Stimulated activated naive B cell treated with anti-CD40 and anti-IgM and Interleukin-4, amounts not matched to agents 10 μg/mL and 1 μg/mL and 100 μg/mL, for 72 hours (primary cell): ENCODE measurements at regions not wholly inside any gene's neighbourhood (a gene's known extent, or its start where the extent isn't known, plus 50 kb on each side); places are given as distances from the start of the nearest gene placed in this dataset.

Source experiments
- ATAC-seq, 2 donors: fragments of 150-1000 bp; cut with Tn5 transposase; replicated peaks; 2 replicates each; pipeline ENCODE4 v1.10.0; 2021; ENCODE audit warnings: moderate library complexity in 1 of 2
- DNase-seq: peaks from one replicate; pipeline ENCODE4 v3.0.0; 2021
- H3K27ac Mint-ChIP-seq: one replicate; pipeline ENCODE4 v1.8.0; 2022; ENCODE audit warnings: mild to moderate bottlenecking, mixed read lengths
- H3K27me3 Mint-ChIP-seq, 2 donors: one replicate each; pipeline ENCODE4 v1.8.0; 2022; ENCODE audit warnings: mixed read lengths in 2 of 2
- H3K36me3 Mint-ChIP-seq, 2 donors: one replicate each; pipeline ENCODE4 v1.8.0; 2022; ENCODE audit warnings: mixed read lengths in 2 of 2, mild to moderate bottlenecking in 1 of 2
- H3K4me1 Mint-ChIP-seq, 2 donors: one replicate each; pipeline ENCODE4 v1.8.0; 2022; ENCODE audit warnings: mixed read lengths in 2 of 2, mild to moderate bottlenecking in 1 of 2
- H3K4me3 Mint-ChIP-seq, 2 donors: one replicate each; pipeline ENCODE4 v1.8.0; 2022; ENCODE audit warnings: mild to moderate bottlenecking in 2 of 2, mixed read lengths in 2 of 2, moderate library complexity in 1 of 2
- H3K9me3 Mint-ChIP-seq, 2 donors: one replicate each; pipeline ENCODE4 v1.8.0; 2022; ENCODE audit warnings: mixed read lengths in 2 of 2, mild to moderate bottlenecking in 1 of 2

DNA sequence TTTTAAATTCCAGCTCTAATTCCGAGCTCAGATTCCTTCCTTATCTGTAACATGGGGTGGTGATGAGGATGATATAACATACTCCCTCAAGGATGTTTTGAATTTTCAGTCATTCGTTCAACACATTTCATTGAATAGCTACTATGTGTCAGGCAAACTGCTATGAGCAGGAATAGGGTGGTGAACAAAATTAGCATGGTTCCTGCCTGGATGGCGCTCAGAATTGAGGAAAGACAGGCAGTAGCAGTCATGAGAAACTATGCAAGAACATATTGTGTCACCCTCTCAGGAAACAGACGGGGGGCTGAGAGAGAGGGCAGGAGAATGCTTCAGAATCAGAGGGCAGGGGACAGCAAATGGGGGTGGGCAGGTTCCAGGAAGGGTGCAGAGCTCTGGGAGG lies 265.2 kb downstream of the NSG2 start:
- H3K27me3 Mint-ChIP-seq: peaks cover 46 to 70% of the 10 kb centered on the region in 2 donors
- H3K4me3 Mint-ChIP-seq: peak overlapping the region in 1 of 2 donors; percentile 35
- no peak overlapping the region for H3K27ac Mint-ChIP-seq
- H3K4me1 Mint-ChIP-seq: no peaks in the 10 kb centered on the region
- H3K9me3 Mint-ChIP-seq: peaks cover 0 to 3% of the 10 kb centered on the region in 2 donors
- H3K36me3 Mint-ChIP-seq: peaks cover 0 to 5% of the 10 kb centered on the region in 2 donors
- no peak for ATAC-seq
- no peak for DNase-seq

- H3K4me3 Mint-ChIP-seq: peak overlapping the region in 1 of 2 donors; percentile 35
- no peak overlapping the region for H3K27ac Mint-ChIP-seq
- peaks cover 0 to 5% of the 10 kb centered on the region in 2 donors for H3K36me3 Mint-ChIP-seq
- peaks cover 0 to 3% of the 10 kb centered on the region in 2 donors for H3K9me3 Mint-ChIP-seq
- DNase-seq (no peak), ATAC-seq (no peak)
- H3K27me3 Mint-ChIP-seq: peaks cover 46 to 68% of the 10 kb centered on the region in 2 donors
- H3K4me1 Mint-ChIP-seq: no peaks in the 10 kb centered on the region
These were observed 265.6 kb downstream of the NSG2 start for GRCh38 chr5:174311121-174311520.

- Mint-ChIP-seq H3K4me1 (no peaks in the 10 kb centered on the region), H3K4me3 (peak overlapping the region in 1 of 2 donors; percentile 47)
These were observed 266.2 kb downstream of the NSG2 start for GRCh38 chr5:174311531-174312269.

DNA sequence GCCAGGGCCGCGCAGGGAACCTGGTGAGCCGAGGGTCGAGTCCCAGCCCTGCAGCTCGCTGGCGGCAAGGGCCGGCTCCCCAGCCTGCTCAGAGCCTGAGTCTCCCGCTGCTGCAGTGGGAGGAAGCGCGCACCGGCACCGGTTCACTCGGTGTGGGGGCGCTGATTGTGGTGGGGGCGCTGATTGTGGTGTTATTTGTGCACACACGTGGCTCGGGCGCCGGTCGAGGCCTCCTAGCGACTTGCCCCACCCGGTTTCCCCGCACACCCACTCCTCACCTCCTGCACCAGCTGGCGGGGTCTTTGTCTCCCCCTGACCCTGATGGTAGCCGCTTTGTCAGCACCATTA lies 266.7 kb downstream of the NSG2 start:
- H3K27me3 Mint-ChIP-seq: peaks cover 46 to 69% of the 10 kb centered on the region in 2 donors
- ATAC-seq: no peak
- H3K4me1 Mint-ChIP-seq: no peaks in the 10 kb centered on the region
- no peak overlapping the region for H3K4me3 Mint-ChIP-seq
- H3K9me3 Mint-ChIP-seq: peaks cover 0 to 3% of the 10 kb centered on the region in 2 donors
- DNase-seq: no peak
- H3K27ac Mint-ChIP-seq: no peak overlapping the region
- H3K36me3 Mint-ChIP-seq: peaks cover 0 to 5% of the 10 kb centered on the region in 2 donors

More at GRCh38 chr5:174311531-174312269, 266.2 kb downstream of the NSG2 start:
- Mint-ChIP-seq H3K9me3 (peaks cover 0 to 3% of the 10 kb centered on the region in 2 donors), H3K36me3 (peaks cover 0 to 5% of the 10 kb centered on the region in 2 donors), H3K27me3 (peaks cover 46 to 68% of the 10 kb centered on the region in 2 donors), H3K27ac (no peak overlapping the region)
- DNase-seq (peak; percentile 42), ATAC-seq (peak; percentile 71 to 83)

DNA sequence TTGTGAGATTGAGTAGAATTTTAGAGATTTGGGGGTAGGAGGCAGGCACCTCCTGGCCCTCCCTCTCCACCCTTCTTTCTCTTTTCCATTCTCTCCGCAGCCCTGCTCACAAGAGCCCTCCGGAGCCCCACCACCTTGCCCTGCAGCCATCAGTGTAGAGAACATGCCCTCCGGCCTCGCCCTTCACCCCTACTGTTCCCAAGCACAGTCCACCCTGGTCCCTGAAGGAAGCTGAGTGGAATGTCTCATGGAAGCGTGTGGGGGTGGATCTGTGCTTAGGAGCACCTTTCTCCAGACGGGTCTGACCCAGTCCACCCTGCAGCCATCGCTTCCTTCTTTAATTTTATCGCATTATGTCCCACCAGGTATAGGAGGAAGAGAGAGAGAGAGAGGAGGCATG lies 267.1 kb downstream of the NSG2 start:
- DNase-seq (no peak), ATAC-seq (no peak)
- no peak overlapping the region for H3K27ac Mint-ChIP-seq
- no peak overlapping the region for H3K4me3 Mint-ChIP-seq
- no peaks in the 10 kb centered on the region for H3K4me1 Mint-ChIP-seq
- H3K9me3 Mint-ChIP-seq: peaks cover 0 to 3% of the 10 kb centered on the region in 2 donors
- peaks cover 46 to 69% of the 10 kb centered on the region in 2 donors for H3K27me3 Mint-ChIP-seq
- peaks cover 0 to 5% of the 10 kb centered on the region in 2 donors for H3K36me3 Mint-ChIP-seq

DNA sequence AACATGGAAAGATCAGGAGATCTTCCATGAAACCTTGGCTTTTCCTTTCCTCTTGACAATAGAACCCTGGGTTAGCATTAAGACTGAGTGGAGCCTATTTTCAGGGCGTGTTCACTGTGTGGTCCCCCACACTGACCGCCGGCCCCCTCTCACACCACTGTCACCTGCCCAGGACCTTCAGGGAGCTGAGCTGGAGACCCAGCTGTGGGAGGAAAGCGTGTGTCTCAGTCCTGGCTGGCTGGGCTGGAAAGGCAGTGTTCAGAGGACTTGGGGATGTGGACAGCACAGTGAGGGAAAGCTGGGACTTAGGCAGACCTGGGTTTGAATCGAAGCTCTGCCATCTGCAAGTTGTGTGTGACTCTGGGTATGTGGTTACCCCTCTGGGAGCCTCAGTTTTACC lies 268.1 kb downstream of the NSG2 start:
- no peaks in the 10 kb centered on the region for H3K4me1 Mint-ChIP-seq
- DNase-seq: no peak
- peaks cover 0 to 3% of the 10 kb centered on the region in 2 donors for H3K9me3 Mint-ChIP-seq
- ATAC-seq: no peak
- H3K27me3 Mint-ChIP-seq: peaks cover 46 to 71% of the 10 kb centered on the region in 2 donors
- no peak overlapping the region for H3K4me3 Mint-ChIP-seq
- H3K27ac Mint-ChIP-seq: no peak overlapping the region
- peaks cover 0 to 5% of the 10 kb centered on the region in 2 donors for H3K36me3 Mint-ChIP-seq

- peaks cover 42 to 74% of the 10 kb centered on the region in 2 donors for H3K27me3 Mint-ChIP-seq
These were observed 268.8 kb downstream of the NSG2 start for GRCh38 chr5:174314261-174314660.

GRCh38 chr5:174315471-174315870 lies 270.0 kb downstream of the NSG2 start:
- no peak for DNase-seq
- Mint-ChIP-seq H3K4me1 (no peaks in the 10 kb centered on the region), H3K27ac (no peak overlapping the region), H3K9me3 (peaks cover 0 to 5% of the 10 kb centered on the region in 2 donors), H3K36me3 (peaks cover 0 to 5% of the 10 kb centered on the region in 2 donors), H3K4me3 (no peak overlapping the region), H3K27me3 (peaks cover 42 to 68% of the 10 kb centered on the region in 2 donors)
- no peak for ATAC-seq

More at GRCh38 chr5:174314261-174314660, 268.8 kb downstream of the NSG2 start:
- DNase-seq (no peak), ATAC-seq (no peak)
- H3K36me3 Mint-ChIP-seq: peaks cover 0 to 5% of the 10 kb centered on the region in 2 donors
- H3K27ac Mint-ChIP-seq: no peak overlapping the region
- H3K4me3 Mint-ChIP-seq: no peak overlapping the region
- H3K4me1 Mint-ChIP-seq: no peaks in the 10 kb centered on the region
- peaks cover 0 to 5% of the 10 kb centered on the region in 2 donors for H3K9me3 Mint-ChIP-seq

- Mint-ChIP-seq H3K27ac (no peak overlapping the region), H3K36me3 (peaks cover 0 to 2% of the 10 kb centered on the region in 2 donors), H3K4me1 (no peaks in the 10 kb centered on the region), H3K9me3 (peaks cover 0 to 3% of the 10 kb centered on the region in 2 donors), H3K4me3 (no peak overlapping the region), H3K27me3 (peaks cover 39 to 64% of the 10 kb centered on the region in 2 donors)
- ATAC-seq (no peak), DNase-seq (no peak)
These were observed 270.4 kb downstream of the NSG2 start for GRCh38 chr5:174315871-174316270.

GRCh38 chr5:174316326-174316725 lies 270.8 kb downstream of the NSG2 start:
- DNase-seq (no peak), ATAC-seq (no peak)
- peaks cover 0 to 3% of the 10 kb centered on the region in 2 donors for H3K9me3 Mint-ChIP-seq
- H3K4me3 Mint-ChIP-seq: no peak overlapping the region
- H3K4me1 Mint-ChIP-seq: no peaks in the 10 kb centered on the region
- H3K27me3 Mint-ChIP-seq: peaks cover 40 to 61% of the 10 kb centered on the region in 2 donors
- no peak overlapping the region for H3K27ac Mint-ChIP-seq
- H3K36me3 Mint-ChIP-seq: no peaks in the 10 kb centered on the region

- Mint-ChIP-seq H3K27me3 (peaks cover 44 to 54% of the 10 kb centered on the region in 2 donors), H3K4me3 (no peak overlapping the region), H3K4me1 (no peaks in the 10 kb centered on the region), H3K36me3 (no peaks in the 10 kb centered on the region), H3K9me3 (peaks cover 0 to 3% of the 10 kb centered on the region in 2 donors), H3K27ac (no peak overlapping the region)
- ATAC-seq (no peak), DNase-seq (no peak)
These were observed 271.9 kb downstream of the NSG2 start for GRCh38 chr5:174317256-174317894.

DNA sequence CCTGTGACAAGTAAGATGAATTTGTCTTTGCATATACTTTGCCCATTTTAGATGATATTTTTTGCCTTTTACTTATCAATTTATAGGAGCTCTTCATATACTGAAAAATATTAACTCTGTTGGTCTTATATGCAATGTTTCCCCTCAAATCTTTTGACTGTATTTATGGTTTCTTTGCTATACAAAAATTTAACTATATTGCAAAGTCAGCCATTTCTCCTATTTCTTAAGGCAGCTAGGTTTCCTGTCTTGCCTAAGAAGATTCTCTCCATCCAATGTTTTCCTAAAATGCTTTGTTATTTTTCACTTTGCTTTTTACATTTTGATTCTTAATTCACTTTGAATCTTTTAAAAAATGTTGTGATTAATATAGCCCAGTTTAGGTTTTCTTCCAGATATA lies 273.1 kb downstream of the NSG2 start:
- Mint-ChIP-seq H3K9me3 (peaks cover 0 to 3% of the 10 kb centered on the region in 2 donors), H3K27ac (no peak overlapping the region), H3K36me3 (no peaks in the 10 kb centered on the region), H3K27me3 (peaks cover 39 to 48% of the 10 kb centered on the region in 2 donors), H3K4me3 (no peak overlapping the region), H3K4me1 (no peaks in the 10 kb centered on the region)
- ATAC-seq (no peak), DNase-seq (no peak)

GRCh38 chr5:174319551-174319950 lies 274.0 kb downstream of the NSG2 start:
- H3K4me3 Mint-ChIP-seq: no peak overlapping the region
- H3K9me3 Mint-ChIP-seq: peaks cover 0 to 3% of the 10 kb centered on the region in 2 donors
- H3K27me3 Mint-ChIP-seq: peaks cover 34 to 45% of the 10 kb centered on the region in 2 donors
- H3K27ac Mint-ChIP-seq: no peak overlapping the region
- DNase-seq (no peak), ATAC-seq (no peak)
- no peaks in the 10 kb centered on the region for H3K4me1 Mint-ChIP-seq
- H3K36me3 Mint-ChIP-seq: no peaks in the 10 kb centered on the region

DNA sequence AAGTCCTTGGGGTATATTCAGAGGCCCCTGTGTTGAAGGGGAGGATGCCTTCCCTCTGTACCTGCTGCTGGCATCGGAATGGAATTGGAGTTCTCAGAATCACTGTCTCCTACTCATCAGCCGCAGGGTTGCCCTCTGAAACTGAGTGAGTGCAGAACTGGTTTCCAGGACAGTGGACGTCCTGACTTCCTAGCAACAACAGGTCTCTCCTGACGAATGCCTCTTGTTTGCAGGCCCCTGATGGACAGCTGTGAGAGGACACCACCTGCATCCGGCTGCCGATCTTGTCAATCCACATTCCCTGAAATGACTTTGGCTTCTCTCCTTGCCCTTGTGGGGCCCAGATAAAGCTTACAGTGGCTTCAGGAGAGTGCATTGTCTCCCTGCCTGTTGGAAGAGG lies 274.5 kb downstream of the NSG2 start:
- no peaks in the 10 kb centered on the region for H3K4me1 Mint-ChIP-seq
- peaks cover 29 to 44% of the 10 kb centered on the region in 2 donors for H3K27me3 Mint-ChIP-seq
- H3K9me3 Mint-ChIP-seq: peaks cover 0 to 3% of the 10 kb centered on the region in 2 donors

DNA sequence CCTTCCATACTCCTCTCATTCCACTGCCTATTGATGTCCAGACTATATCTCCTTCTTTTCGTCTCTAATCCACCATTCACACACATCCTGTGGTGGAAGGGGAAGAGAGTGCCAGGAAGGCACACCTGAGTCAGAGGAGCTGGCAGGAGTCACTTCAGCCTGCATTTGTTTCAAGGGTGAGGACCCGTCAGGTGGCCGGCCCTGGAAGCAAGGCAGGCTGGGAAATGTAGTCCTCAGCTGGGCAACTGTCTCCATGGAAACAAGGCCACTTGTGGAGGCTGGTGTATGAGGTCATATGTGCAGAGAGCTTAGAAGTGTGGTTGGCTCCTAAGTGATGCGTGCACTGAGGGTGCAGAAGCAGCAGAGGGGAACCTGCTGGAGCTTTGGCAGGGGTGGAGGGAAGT lies 278.4 kb downstream of the NSG2 start:
- Mint-ChIP-seq H3K4me1 (no peaks in the 10 kb centered on the region), H3K27ac (no peak overlapping the region), H3K27me3 (peaks cover 24 to 28% of the 10 kb centered on the region in 2 donors), H3K36me3 (no peaks in the 10 kb centered on the region), H3K4me3 (no peak overlapping the region), H3K9me3 (peaks cover 0 to 2% of the 10 kb centered on the region in 2 donors)
- ATAC-seq (peak; percentile 39 to 61), DNase-seq (no peak)

More for the DNA sequence above, 274.5 kb downstream of the NSG2 start:
- no peaks in the 10 kb centered on the region for H3K36me3 Mint-ChIP-seq
- DNase-seq: no peak
- no peak overlapping the region for H3K27ac Mint-ChIP-seq
- no peak overlapping the region for H3K4me3 Mint-ChIP-seq
- no peak for ATAC-seq
